Breast epithelium (tissue), 4 donors: ENCODE measurements at regions not wholly inside any gene's neighbourhood (a gene's known extent, or its start where the extent isn't known, plus 50 kb on each side); places are given as distances from the start of the nearest gene placed in this dataset.

Experiments used
- DNase-seq, 2 donors: peaks; one replicate each; pipeline ENCODE4 v3.0.0-alpha.2; 2019; ENCODE audit warnings: low spot score in 2 of 2
- H3K27ac ChIP-seq, 2 donors: fragments of 200-600 bp; sonication (generic) in 1 of 2; one replicate each; pipeline ENCODE4 v1.5.1; 2016 to 2019; ENCODE audit warnings: mild to moderate bottlenecking in 1 of 2
- H3K27me3 ChIP-seq, 2 donors: fragments of 200-600 bp; sonication (generic) in 1 of 2; one replicate each; pipeline versions ENCODE4 v1.5.1 to v1.6.0; 2017 to 2019; ENCODE audit warnings: control low read depth in 1 of 2, mild to moderate bottlenecking in 1 of 2
- H3K36me3 ChIP-seq: fragments of 200-600 bp; one replicate; pipeline ENCODE4 v1.5.1; 2019
- H3K4me1 ChIP-seq, 2 donors: fragments of 200-600 bp; sonication (generic); one replicate each; pipeline ENCODE4 v1.5.1; 2016 to 2019; ENCODE audit warnings: control low read depth in 1 of 2
- H3K4me3 ChIP-seq, 3 donors: fragments of 200-600 bp; sonication (generic); 1 replicate in 2 of 3; 2 replicates in 1 of 3; pipeline ENCODE4 v1.5.1; 2016 to 2019; ENCODE audit warnings: mild to moderate bottlenecking in 3 of 3, moderate library complexity in 2 of 3
- H3K9me3 ChIP-seq, 2 donors: fragments of 200-600 bp; sonication (generic) in 1 of 2; one replicate each; pipeline ENCODE4 v1.5.1; 2016 to 2019; ENCODE audit warnings: control low read depth in 1 of 2
- CTCF ChIP-seq, 3 donors: fragments of 450-650 bp; IDR thresholded peaks; one replicate each; pipeline ENCODE4 v1.5.1; 2016 to 2017; ENCODE audit warnings: antibody characterized with exemption in 3 of 3, mild to moderate bottlenecking in 3 of 3, moderate library complexity in 3 of 3
- POLR2A ChIP-seq: fragments of 450-650 bp; IDR thresholded peaks from one replicate; pipeline ENCODE4 v1.6.1; 2016; ENCODE audit warnings: antibody characterized with exemption, mild to moderate bottlenecking, moderate library complexity
- POLR2AphosphoS5 ChIP-seq, 3 donors: sonication (generic); formaldehyde crosslinking; IDR thresholded peaks; one replicate each; pipeline ENCODE4 v1.6.1; 2017; ENCODE audit warnings: antibody characterized with exemption in 3 of 3
- intact Hi-C: fragments of 100-400 bp; cut with DNase I; formaldehyde crosslinking; loops from one replicate; pipeline ENCODE4 v1.15.1; 2023; ENCODE audit warnings: low total_unique reads

DNA sequence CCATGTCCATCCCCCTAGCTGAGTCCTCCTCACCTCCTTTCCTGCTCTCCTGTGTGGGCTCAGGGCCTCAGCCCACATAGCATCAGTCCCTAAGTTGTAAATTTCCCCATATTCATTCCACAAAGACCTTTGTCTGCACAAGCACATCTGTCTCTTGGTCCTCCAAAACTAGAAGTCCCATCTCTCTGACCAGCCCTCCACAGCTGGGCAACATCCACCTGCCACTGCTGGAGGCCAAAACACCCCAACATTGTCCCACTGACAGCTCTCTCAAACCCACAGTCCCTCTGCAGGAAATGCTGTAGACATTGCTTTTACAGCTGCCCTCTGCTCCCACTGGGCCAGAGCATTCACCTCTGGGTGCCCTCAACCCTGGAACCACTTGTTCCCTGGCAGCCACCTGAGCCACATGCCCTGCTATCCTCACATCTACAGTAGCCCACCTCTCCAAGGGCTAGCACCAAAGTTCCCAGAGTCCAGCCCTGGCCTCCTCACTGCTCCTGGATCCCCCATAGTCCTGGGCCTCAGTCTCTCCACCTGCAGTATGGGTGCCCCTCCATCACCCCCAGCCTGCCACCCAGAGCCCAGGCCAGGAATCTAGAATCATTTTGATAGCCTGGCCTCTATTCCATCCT is 1722.7 kb downstream of the TP53TG3F start:
- intact Hi-C loops = no loop called here
- Histone ChIP-seq H3K4me1 (no peaks in the 10 kb centered on the region), H3K27me3 (no peaks in the 10 kb centered on the region), H3K36me3 (no peaks in the 10 kb centered on the region), H3K27ac (no peak overlapping the region), H3K9me3 (peaks cover 0 to 7% of the 10 kb centered on the region in 2 donors), H3K4me3 (no peak overlapping the region)
- TF ChIP-seq POLR2AphosphoS5 (IDR thresholded peaks at IDR 0.05) (no peak), POLR2A (no peak), CTCF (IDR thresholded peaks at IDR 0.05) (no peak)
- DNase-seq = no peak

GRCh38 chr16:35182943-35183550 is 1723.6 kb downstream of the TP53TG3F start:
- Histone ChIP-seq H3K36me3 (no peaks in the 10 kb centered on the region), H3K9me3 (peaks cover 0 to 7% of the 10 kb centered on the region in 2 donors), H3K4me3 (no peak overlapping the region), H3K4me1 (no peaks in the 10 kb centered on the region), H3K27me3 (no peaks in the 10 kb centered on the region), H3K27ac (no peak overlapping the region)
- DNase-seq = no peak
- TF ChIP-seq CTCF (IDR thresholded peaks at IDR 0.05) (no peak), POLR2A (no peak), POLR2AphosphoS5 (IDR thresholded peaks at IDR 0.05) (no peak)
- intact Hi-C loops = no loop called here

DNA sequence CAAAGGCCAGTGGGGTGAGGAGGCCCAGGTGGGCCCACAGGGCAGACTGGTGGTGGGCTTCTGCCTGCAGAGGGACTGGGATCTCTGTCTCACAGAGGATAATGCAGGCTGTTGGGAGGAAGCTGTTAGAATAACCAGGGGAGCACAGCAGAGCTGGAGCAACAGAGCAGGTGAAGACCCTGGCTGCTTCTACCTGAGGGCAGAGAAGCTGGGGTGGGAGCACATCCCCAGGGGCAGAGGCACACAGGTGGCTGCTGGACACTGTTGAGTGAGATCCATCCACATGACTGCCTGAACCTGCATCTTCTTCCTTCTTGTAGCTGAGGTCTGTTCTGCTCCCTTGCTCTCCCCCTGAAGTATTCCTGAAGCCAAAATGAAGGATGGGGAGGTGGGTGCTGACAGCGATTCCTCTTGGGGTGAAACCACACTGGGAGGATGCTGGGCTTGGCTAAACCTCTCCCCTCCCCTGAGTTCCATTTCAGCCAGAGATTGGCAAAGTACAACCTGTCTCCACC is 1725.0 kb downstream of the TP53TG3F start:
- no peaks in the 10 kb centered on the region for H3K36me3 ChIP-seq
- no peak overlapping the region for H3K4me3 ChIP-seq
- no peaks in the 10 kb centered on the region for H3K27me3 ChIP-seq
- intact Hi-C loops = no loop called here
- H3K9me3 ChIP-seq = peaks cover 0 to 7% of the 10 kb centered on the region in 2 donors
- no peak for DNase-seq
- no peaks in the 10 kb centered on the region for H3K4me1 ChIP-seq
- H3K27ac ChIP-seq = no peak overlapping the region
- TF ChIP-seq POLR2AphosphoS5 (IDR thresholded peaks at IDR 0.05) = no peak
- no peak for TF ChIP-seq CTCF (IDR thresholded peaks at IDR 0.05)
- TF ChIP-seq POLR2A = no peak

- H3K4me1 ChIP-seq = no peaks in the 10 kb centered on the region
These were observed 1726.1 kb downstream of the TP53TG3F start for GRCh38 chr16:35185366-35186044.

More at GRCh38 chr16:35185366-35186044, 1726.1 kb downstream of the TP53TG3F start:
- H3K27me3 ChIP-seq = no peaks in the 10 kb centered on the region
- H3K36me3 ChIP-seq = no peaks in the 10 kb centered on the region
- H3K27ac ChIP-seq = no peak overlapping the region
- H3K4me3 ChIP-seq = no peak overlapping the region
- H3K9me3 ChIP-seq = peaks cover 0 to 7% of the 10 kb centered on the region in 2 donors
- TF ChIP-seq POLR2AphosphoS5 (IDR thresholded peaks at IDR 0.05) (no peak), CTCF (IDR thresholded peaks at IDR 0.05) (no peak), POLR2A (no peak)
- DNase-seq = no peak
- intact Hi-C loops = no loop called here
